GM23338 (cell line): ENCODE measurements at regions not wholly inside any gene's neighbourhood (a gene's known extent, or its start where the extent isn't known, plus 50 kb on each side); places are given as distances from the start of the nearest gene placed in this dataset.
A peak's percentile ranks its signal among the peaks of the same experiment; 100 is the strongest.

Experiments used
- ATAC-seq: fragments of 200-7000 bp; cut with Tn5 transposase; 3 replicates; pipeline ENCODE4 v1.9.1; 2020
- DNase-seq: peaks from one replicate; pipeline ENCODE4 v3.0.0-alpha.2; 2015; ENCODE audit warnings: low spot score
- H2AFZ ChIP-seq: fragments of 200-600 bp; sonication (generic); 2 replicates; pipeline ENCODE4 v1.8.0; 2016; ENCODE audit warnings: antibody characterized with exemption, mild to moderate bottlenecking, moderate library complexity
- H3F3A ChIP-seq: fragments of 200-600 bp; sonication (generic); replicated peaks from 2 replicates; pipeline ENCODE4 v1.8.0; 2017; ENCODE audit warnings: antibody characterized with exemption, mixed run types, low read depth
- H3K27ac ChIP-seq: fragments of 200-600 bp; sonication (generic); 2 replicates; pipeline ENCODE4 v1.6.1; 2016; ENCODE audit warnings: low read depth
- H3K27me3 ChIP-seq: fragments of 200-600 bp; sonication (generic); 2 replicates; pipeline ENCODE4 v1.8.0; 2016; ENCODE audit warnings: mild to moderate bottlenecking, mixed run types, moderate library complexity; ENCODE audit not compliant: insufficient read depth
- H3K36me3 ChIP-seq: fragments of 200-600 bp; sonication (generic); 2 replicates; pipeline ENCODE4 v1.8.0; 2016; ENCODE audit warnings: mild to moderate bottlenecking; ENCODE audit not compliant: insufficient read depth
- H3K4me1 ChIP-seq: fragments of 200-600 bp; sonication (generic); 2 replicates; pipeline ENCODE4 v1.8.0; 2016; ENCODE audit warnings: mild to moderate bottlenecking, moderate library complexity; ENCODE audit not compliant: insufficient read depth
- H3K4me2 ChIP-seq: fragments of 200-600 bp; sonication (generic); 2 replicates; pipeline ENCODE4 v1.7.1; 2017; ENCODE audit warnings: mixed run types
- H3K4me3 ChIP-seq: fragments of 200-600 bp; sonication (generic); 2 replicates; pipeline ENCODE4 v1.6.1; 2016; ENCODE audit warnings: mixed run types
- H3K79me2 ChIP-seq: fragments of 200-600 bp; sonication (generic); replicated peaks from 2 replicates; pipeline ENCODE4 v1.8.0; 2017; ENCODE audit warnings: mild to moderate bottlenecking; ENCODE audit not compliant: insufficient read depth
- H3K9me2 ChIP-seq: fragments of 200-600 bp; sonication (generic); 2 replicates; pipeline ENCODE4 v1.8.0; 2017; ENCODE audit not compliant: insufficient read depth
- H4K20me1 ChIP-seq: fragments of 200-600 bp; sonication (generic); replicated peaks from 2 replicates; pipeline ENCODE4 v1.8.0; 2017; ENCODE audit warnings: mild to moderate bottlenecking; ENCODE audit not compliant: insufficient read depth
- H3K27ac Mint-ChIP-seq: 2 replicates; pipeline ENCODE4 v1.8.0; 2020; ENCODE audit warnings: inconsistent platforms, mild to moderate bottlenecking, moderate library complexity, mixed read lengths
- H3K27me3 Mint-ChIP-seq: 3 replicates; pipeline ENCODE4 v1.8.0; 2022; ENCODE audit warnings: low read depth, mild to moderate bottlenecking, moderate library complexity, mixed read lengths, inconsistent platforms; ENCODE audit not compliant: insufficient read depth, poor library complexity
- H3K36me3 Mint-ChIP-seq: 3 replicates; pipeline ENCODE4 v1.8.0; 2021; ENCODE audit warnings: low read depth, mild to moderate bottlenecking, inconsistent platforms, moderate library complexity, mixed read lengths
- H3K4me1 Mint-ChIP-seq: 3 replicates; pipeline ENCODE4 v1.8.0; 2020; ENCODE audit warnings: mild to moderate bottlenecking, inconsistent platforms, mixed read lengths
- H3K4me3 Mint-ChIP-seq: 3 replicates; pipeline ENCODE4 v1.8.0; 2021; ENCODE audit warnings: moderate library complexity, mild to moderate bottlenecking, inconsistent platforms, mixed read lengths
- H3K9me3 Mint-ChIP-seq: 3 replicates; pipeline ENCODE4 v1.8.0; 2020; ENCODE audit warnings: moderate library complexity, mild to moderate bottlenecking, inconsistent platforms, mixed read lengths
- CTCF ChIP-seq, 2 experiments: fragments of 200-600 bp in 1 of 2; sonication (generic) in 1 of 2; conservative IDR thresholded peaks; 2 replicates each; pipeline versions ENCODE4 v1.5.1 to v1.6.1; 2016 to 2017; ENCODE audit warnings: antibody characterized with exemption in 2 of 2, low read depth in 2 of 2, mild to moderate bottlenecking in 2 of 2, moderate library complexity in 1 of 2
- ETS1 ChIP-seq: IDR thresholded peaks from 2 replicates; pipeline ENCODE4 v1.6.1; 2016; ENCODE audit warnings: antibody characterized with exemption
- JUNB ChIP-seq: IDR thresholded peaks from one replicate; pipeline ENCODE4 v1.6.1; 2016; ENCODE audit warnings: antibody characterized with exemption; ENCODE audit not compliant: unreplicated experiment
- POLR2AphosphoS5 ChIP-seq: IDR thresholded peaks from 2 replicates; pipeline ENCODE4 v1.6.1; 2016; ENCODE audit warnings: antibody characterized with exemption, low read depth
- REST ChIP-seq: IDR thresholded peaks from one replicate; pipeline ENCODE4 v1.6.1; 2018; ENCODE audit warnings: antibody characterized with exemption; ENCODE audit not compliant: unreplicated experiment

DNA sequence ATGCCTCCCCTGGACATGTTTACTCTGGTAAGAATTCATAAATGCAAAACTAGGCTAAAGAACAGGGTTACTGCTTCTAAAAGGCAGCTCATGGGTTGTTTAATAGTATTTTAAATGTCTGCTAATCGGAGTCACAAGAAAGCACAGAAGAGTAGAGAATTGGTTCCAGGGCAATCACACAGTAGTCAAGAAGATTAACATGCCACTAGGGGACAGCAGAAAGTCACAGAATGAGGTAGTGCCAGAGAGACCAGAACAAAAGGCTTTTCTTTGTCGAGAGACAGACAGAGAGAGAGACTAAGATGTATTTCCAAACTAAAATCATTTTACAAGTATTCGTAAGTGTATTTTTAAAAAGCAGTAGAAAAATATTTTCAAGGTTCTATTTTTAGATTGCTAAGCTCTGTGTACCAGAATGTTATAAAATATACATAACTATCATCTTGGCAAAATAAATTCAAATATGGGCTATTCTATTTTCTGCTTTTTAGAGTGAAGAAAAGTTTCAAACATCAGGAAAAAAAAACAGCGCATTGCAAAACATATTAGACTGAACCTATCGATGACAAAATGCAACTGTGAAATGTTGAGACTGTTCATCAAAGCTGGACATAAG, 78.3 kb upstream of the CDIN1 start:
- H3K4me1 Mint-ChIP-seq, result peaks cover 14% of the 10 kb centered on the region
- H3K27me3 ChIP-seq, result no peaks in the 10 kb centered on the region

More for the DNA sequence above, 78.3 kb upstream of the CDIN1 start:
- Histone ChIP-seq H3K4me1 (no peaks in the 10 kb centered on the region), H3K79me2 (no peaks in the 10 kb centered on the region), H3K9me2 (no peaks in the 10 kb centered on the region), H3K4me2 (no peak overlapping the region), H3K36me3 (no peaks in the 10 kb centered on the region), H4K20me1 (no peaks in the 10 kb centered on the region), H3F3A (no peaks in the 10 kb centered on the region), H3K4me3 (no peak overlapping the region), H2AFZ (no peak overlapping the region), H3K27ac (no peak overlapping the region)
- Mint-ChIP-seq H3K36me3 (no peaks in the 10 kb centered on the region), H3K27me3 (peaks cover 1% of the 10 kb centered on the region), H3K27ac (no peak overlapping the region), H3K4me3 (no peak overlapping the region), H3K9me3 (no peaks in the 10 kb centered on the region)
- DNase-seq (peak; percentile 92), ATAC-seq (peak; percentile 98)
- TF ChIP-seq JUNB, result no peak
- no peak for TF ChIP-seq POLR2AphosphoS5
- no peak for TF ChIP-seq REST
- TF ChIP-seq ETS1, result no peak
- TF ChIP-seq CTCF (conservative IDR thresholded peaks at IDR 0.05; ENCODE audit: low read depth in 2 of 2), result peak; percentile 94 to 95
